HL-60 (cell line): ENCODE measurements at regions not wholly inside any gene's neighbourhood (a gene's known extent, or its start where the extent isn't known, plus 50 kb on each side); places are given as distances from the start of the nearest gene placed in this dataset.

Source experiments
- SPI1 ChIP-seq: IDR thresholded peaks from 2 replicates; pipeline ENCODE4 v1.6.1; 2012; ENCODE audit warnings: low read depth, mild to moderate bottlenecking, borderline replicate concordance
- TF ChIP-seq, protein P1 (sequence below): IDR thresholded peaks from one replicate; pipeline ENCODE4 v1.5.1; 2011; ENCODE audit warnings: low read length, control low read depth, inconsistent platforms; ENCODE audit not compliant: insufficient read depth

GRCh38 chr13:31485651-31486051 is 253.7 kb upstream of the RXFP2 start:
- TF ChIP-seq, protein P1, sequence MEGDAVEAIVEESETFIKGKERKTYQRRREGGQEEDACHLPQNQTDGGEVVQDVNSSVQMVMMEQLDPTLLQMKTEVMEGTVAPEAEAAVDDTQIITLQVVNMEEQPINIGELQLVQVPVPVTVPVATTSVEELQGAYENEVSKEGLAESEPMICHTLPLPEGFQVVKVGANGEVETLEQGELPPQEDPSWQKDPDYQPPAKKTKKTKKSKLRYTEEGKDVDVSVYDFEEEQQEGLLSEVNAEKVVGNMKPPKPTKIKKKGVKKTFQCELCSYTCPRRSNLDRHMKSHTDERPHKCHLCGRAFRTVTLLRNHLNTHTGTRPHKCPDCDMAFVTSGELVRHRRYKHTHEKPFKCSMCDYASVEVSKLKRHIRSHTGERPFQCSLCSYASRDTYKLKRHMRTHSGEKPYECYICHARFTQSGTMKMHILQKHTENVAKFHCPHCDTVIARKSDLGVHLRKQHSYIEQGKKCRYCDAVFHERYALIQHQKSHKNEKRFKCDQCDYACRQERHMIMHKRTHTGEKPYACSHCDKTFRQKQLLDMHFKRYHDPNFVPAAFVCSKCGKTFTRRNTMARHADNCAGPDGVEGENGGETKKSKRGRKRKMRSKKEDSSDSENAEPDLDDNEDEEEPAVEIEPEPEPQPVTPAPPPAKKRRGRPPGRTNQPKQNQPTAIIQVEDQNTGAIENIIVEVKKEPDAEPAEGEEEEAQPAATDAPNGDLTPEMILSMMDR: no peak
- TF ChIP-seq SPI1: no peak
